WERI-Rb-1 (cell line): ENCODE measurements at regions not wholly inside any gene's neighbourhood (a gene's known extent, or its start where the extent isn't known, plus 50 kb on each side); places are given as distances from the start of the nearest gene placed in this dataset.
A peak's percentile ranks its signal among the peaks of the same experiment; 100 is the strongest.
"Not testable (repeated sequence)": the region's sequence is repeated elsewhere in the genome, so short reads cannot be mapped to it uniquely, and the experiment has no call there.

ENCODE experiments used
- DNase-seq: peaks from one replicate; pipeline ENCODE4 v3.0.0-alpha.2; 2020
- H3K27ac ChIP-seq: fragments of 250-450 bp; sonication (Bioruptor Pico); 2 replicates; pipeline ENCODE4 v1.5.1; 2020; ENCODE audit warnings: mild to moderate bottlenecking, moderate library complexity
- H3K27me3 ChIP-seq: fragments of 250-450 bp; sonication (Bioruptor Pico); 2 replicates; pipeline ENCODE4 v1.5.1; 2021; ENCODE audit warnings: mild to moderate bottlenecking, low read depth, moderate library complexity; ENCODE audit not compliant: insufficient read depth, severe bottlenecking
- H3K36me3 ChIP-seq: fragments of 250-450 bp; sonication (Bioruptor Pico); 2 replicates; pipeline ENCODE4 v1.5.1; 2020; ENCODE audit warnings: mild to moderate bottlenecking, moderate library complexity
- H3K4me3 ChIP-seq: 2 replicates; pipeline ENCODE4 v1.5.1; 2011; ENCODE audit warnings: low read depth, mild to moderate bottlenecking, control low read depth, low read length
- H3K9me3 ChIP-seq: fragments of 250-450 bp; sonication (Bioruptor Pico); 2 replicates; pipeline ENCODE4 v1.5.1; 2021; ENCODE audit warnings: mild to moderate bottlenecking, moderate library complexity; ENCODE audit not compliant: severe bottlenecking
- TF ChIP-seq, protein P1 (sequence below): IDR thresholded peaks from 2 replicates; pipeline ENCODE4 v1.5.1; 2011; ENCODE audit warnings: low read depth, mild to moderate bottlenecking, control low read depth, inconsistent platforms, low read length

DNA sequence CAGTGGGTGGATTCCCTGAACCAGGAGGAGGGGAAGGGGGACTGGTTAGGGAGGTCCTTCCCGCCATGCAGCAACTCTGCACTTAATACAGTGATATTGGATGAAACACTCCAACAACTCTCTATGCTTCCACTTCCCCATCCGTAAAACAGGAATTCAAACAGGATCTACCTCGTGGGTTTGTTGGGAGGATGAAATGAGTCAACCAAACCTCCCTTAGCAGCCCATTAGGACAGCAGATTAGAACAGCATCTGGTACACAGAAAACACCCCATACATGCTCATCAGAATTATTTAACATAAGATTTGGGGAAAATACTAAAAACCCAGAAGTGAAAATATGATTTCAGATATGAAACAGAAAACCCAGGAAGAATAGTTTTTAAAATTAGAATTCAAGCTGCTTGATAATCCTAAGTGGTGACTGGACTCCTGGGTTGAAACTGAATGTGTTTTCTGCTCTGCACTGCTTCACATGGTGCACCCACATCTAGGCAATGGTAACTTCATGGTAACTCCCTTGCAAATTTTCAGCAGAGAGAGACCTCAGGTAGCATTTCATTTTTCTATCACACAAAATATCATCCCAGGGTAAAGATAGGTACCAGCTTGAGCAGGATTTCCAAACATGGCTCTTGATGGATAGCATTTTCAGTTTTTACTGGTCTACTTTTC, 326.8 kb upstream of the FRG2C start:
- Histone ChIP-seq H3K36me3 (no peaks in the 10 kb centered on the region), H3K27me3 (no peaks in the 10 kb centered on the region), H3K4me3 (no peak overlapping the region), H3K27ac (no peak overlapping the region), H3K9me3 (no peaks in the 10 kb centered on the region)
- TF ChIP-seq, protein P1, sequence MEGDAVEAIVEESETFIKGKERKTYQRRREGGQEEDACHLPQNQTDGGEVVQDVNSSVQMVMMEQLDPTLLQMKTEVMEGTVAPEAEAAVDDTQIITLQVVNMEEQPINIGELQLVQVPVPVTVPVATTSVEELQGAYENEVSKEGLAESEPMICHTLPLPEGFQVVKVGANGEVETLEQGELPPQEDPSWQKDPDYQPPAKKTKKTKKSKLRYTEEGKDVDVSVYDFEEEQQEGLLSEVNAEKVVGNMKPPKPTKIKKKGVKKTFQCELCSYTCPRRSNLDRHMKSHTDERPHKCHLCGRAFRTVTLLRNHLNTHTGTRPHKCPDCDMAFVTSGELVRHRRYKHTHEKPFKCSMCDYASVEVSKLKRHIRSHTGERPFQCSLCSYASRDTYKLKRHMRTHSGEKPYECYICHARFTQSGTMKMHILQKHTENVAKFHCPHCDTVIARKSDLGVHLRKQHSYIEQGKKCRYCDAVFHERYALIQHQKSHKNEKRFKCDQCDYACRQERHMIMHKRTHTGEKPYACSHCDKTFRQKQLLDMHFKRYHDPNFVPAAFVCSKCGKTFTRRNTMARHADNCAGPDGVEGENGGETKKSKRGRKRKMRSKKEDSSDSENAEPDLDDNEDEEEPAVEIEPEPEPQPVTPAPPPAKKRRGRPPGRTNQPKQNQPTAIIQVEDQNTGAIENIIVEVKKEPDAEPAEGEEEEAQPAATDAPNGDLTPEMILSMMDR, result no peak
- DNase-seq, result no peak

DNA sequence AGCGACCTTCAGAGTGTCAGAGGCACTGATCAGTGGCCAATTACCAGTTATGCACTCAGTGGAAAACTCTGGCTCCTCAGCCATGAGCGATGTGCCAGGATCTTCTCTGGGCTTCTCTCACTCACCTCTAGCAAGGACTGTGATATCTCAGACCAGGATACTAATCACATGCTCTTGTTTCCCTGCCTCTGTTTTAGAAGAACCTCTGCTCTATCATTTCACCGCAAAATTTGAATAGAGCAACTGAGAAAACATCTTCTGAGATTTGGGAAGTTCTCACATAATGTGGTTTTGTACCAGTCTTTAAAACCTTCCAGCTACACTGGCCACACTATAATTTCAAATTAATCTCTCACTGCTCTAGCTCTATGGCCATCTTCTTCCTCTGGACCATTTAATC, 325.8 kb upstream of the FRG2C start:
- TF ChIP-seq, protein P1, result no peak
- Histone ChIP-seq H3K27ac (no peak overlapping the region), H3K4me3 (no peak overlapping the region), H3K27me3 (no peaks in the 10 kb centered on the region), H3K36me3 (no peaks in the 10 kb centered on the region), H3K9me3 (no peaks in the 10 kb centered on the region)
- no peak for DNase-seq

DNA sequence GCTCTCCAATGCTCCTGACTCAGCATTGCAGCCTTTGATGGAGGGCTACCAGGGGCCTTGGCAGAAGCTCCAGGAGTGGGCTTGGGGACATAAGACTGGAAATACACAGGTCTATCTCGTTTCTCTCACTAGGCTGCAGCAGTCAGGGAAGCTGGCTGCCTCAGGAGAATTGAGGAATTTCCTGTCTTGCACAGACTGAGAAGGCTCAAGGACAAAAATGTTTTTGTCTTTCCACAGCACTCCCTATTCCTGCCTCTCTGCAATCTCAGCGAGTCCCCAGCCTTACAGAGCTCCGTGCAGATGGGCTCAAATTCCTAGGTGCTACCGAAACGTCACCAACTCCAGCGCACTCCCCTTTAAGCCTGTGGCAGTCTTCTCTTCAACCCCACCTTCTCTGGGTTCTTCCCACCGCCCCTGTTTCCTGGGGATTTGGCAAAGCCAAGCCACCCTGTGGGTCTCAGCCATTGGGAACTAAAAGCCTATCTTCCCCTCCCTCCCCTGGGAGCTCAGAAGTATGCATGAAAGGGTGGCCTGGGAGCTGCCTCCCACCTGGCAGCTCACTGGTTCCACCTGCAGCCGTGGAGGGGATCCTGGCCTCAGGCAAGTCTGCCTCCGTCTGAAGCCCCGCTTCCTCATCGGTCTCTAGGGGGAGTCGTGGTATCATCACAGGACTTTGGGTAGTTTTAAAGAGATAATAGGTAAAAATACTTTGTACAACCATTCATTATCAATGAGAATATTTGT, 322.6 kb upstream of the FRG2C start:
- no peaks in the 10 kb centered on the region for H3K27me3 ChIP-seq
- no peak overlapping the region for H3K4me3 ChIP-seq
- peak; percentile 74 for DNase-seq
- H3K9me3 ChIP-seq, result no peaks in the 10 kb centered on the region
- TF ChIP-seq, protein P1, result peak; percentile 48; the same call in 1 of the 2 replicates
- no peaks in the 10 kb centered on the region for H3K36me3 ChIP-seq
- H3K27ac ChIP-seq, result no peak overlapping the region

DNA sequence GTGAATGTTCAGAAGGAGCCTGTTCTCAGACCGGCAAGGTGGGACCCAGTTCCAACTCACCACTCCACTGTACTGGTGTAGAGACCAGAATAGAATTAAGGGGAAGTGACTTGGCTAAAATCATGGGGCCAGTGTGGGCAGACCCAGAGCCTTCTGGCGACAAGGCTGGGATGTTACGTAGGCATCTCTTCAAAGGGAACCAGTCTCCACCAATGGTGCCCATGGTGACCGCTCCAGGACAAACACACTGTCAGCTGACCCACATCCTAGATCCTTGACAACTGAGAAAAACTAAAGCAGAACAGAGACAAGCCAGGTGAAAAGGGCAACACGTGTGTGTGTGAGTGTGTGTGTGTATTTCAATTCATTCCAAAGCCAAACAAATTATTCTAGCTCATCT, 321.7 kb upstream of the FRG2C start:
- H3K27ac ChIP-seq, result no peak overlapping the region
- no peaks in the 10 kb centered on the region for H3K36me3 ChIP-seq
- H3K4me3 ChIP-seq, result no peak overlapping the region
- DNase-seq, result no peak
- TF ChIP-seq, protein P1, result no peak
- no peaks in the 10 kb centered on the region for H3K27me3 ChIP-seq
- H3K9me3 ChIP-seq, result no peaks in the 10 kb centered on the region

DNA sequence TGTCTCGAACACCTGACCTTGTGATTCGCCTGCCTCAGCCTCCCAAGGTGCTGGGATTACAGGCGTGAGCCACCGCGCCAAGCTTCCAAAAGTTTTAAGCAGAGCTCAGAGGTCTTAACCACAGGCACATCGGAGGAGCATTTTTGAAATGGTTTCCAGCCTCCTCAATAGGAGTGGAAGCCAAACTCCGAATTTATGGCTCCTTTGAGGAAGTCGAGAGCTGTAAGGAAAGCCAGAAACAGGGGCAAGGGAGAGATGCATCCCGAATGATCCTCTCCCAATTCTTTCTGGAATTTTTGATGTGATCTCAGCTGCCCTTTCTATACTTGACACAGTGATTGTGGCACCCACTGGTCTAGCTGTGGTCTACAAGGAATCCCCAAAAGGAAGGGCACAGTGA, 313.6 kb upstream of the FRG2C start:
- not testable (repeated sequence) for H3K27ac ChIP-seq, DNase-seq, H3K4me3 ChIP-seq, H3K36me3 ChIP-seq, H3K27me3 ChIP-seq, H3K9me3 ChIP-seq

DNA sequence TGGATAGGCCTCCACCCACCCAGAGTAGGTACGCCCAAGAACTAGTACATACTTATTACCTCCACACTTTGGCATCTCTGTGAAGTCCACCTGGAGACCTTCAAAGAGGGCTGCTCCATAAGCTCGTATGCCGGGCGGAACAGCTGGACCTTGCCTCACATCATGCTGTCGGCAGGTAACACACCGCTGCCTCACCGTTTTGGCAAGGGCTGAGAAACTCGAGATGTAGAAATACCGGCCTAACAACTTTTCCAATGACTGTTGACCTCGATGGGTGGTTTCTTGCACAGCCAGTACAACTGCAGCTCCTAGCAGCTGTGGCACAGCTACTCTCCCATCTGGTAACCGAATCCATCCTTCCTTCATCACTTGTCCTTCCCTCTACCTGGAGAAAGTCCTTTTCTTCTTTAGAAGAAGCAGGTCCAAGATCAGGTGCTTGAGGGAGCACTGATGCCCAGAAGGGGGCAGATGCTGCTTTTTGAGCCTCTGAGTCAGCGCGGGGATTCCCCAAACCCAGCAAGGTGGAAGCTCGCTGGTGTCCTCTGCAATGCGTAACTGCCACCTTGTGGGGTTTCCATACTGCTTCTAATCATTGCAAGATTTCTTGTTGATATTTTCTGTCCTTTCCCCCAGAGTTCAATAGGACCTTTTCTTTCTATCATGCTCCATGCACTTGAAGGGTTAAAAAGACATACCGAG, 301.9 kb upstream of the FRG2C start:
- H3K9me3 ChIP-seq, H3K27ac ChIP-seq, H3K27me3 ChIP-seq, H3K36me3 ChIP-seq, H3K4me3 ChIP-seq: not testable (repeated sequence)
- DNase-seq, result peak; percentile 24

DNA sequence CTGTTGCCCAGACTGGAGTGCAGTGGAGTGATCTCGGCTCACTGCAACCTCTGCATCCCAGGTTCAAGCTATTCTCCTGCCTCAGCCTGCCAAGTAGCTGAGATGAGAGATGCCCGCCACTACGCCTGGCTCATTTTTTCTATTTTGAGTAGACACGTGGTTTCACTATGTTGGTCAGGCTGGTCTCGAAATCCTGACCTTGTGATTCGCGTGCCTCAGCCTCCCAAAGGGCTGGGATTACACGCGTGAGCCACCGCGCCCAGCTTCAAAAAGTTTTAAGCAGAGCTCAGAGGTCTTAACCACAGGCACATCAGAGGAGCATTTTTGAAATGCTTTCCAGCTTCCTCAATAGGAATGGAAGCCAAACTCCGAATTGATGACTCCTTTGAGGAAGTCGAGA, 291.2 kb upstream of the FRG2C start:
- H3K36me3 ChIP-seq, H3K4me3 ChIP-seq, H3K27me3 ChIP-seq, DNase-seq, H3K27ac ChIP-seq, H3K9me3 ChIP-seq: not testable (repeated sequence)

DNA sequence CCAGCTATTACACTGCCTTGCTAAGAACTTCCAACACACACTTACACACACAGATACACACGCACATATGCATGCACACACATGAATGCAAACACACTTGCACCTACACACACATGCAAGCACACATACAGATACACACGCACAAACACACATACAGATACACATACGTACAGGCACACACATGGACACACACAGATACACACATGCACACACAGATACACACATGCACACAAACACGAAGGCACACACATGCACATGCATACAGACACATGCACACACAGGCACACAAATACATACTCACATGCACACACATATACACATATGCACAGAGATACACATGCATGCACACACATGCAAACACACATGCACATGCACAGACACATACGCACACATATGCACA, 284.3 kb upstream of the FRG2C start:
- not testable (repeated sequence) for H3K27me3 ChIP-seq, H3K9me3 ChIP-seq, H3K4me3 ChIP-seq, DNase-seq, H3K36me3 ChIP-seq, H3K27ac ChIP-seq
